Glutamatergic neuron (in vitro differentiated cells): ENCODE measurements at regions not wholly inside any gene's neighbourhood (a gene's known extent, or its start where the extent isn't known, plus 50 kb on each side); places are given as distances from the start of the nearest gene placed in this dataset.

Source experiments
- DNase-seq: peaks from one replicate; pipeline ENCODE4 v3.0.0; 2022
- H3K27ac Mint-ChIP-seq: one replicate; pipeline ENCODE4 v1.8.0; 2020; ENCODE audit warnings: mild to moderate bottlenecking, mixed read lengths, inconsistent platforms; ENCODE audit not compliant: unreplicated experiment
- H3K27me3 Mint-ChIP-seq: one replicate; pipeline ENCODE4 v1.8.0; 2020; ENCODE audit warnings: mild to moderate bottlenecking, moderate library complexity, mixed read lengths, inconsistent platforms; ENCODE audit not compliant: unreplicated experiment
- H3K36me3 Mint-ChIP-seq: one replicate; pipeline ENCODE4 v1.8.0; 2020; ENCODE audit warnings: mild to moderate bottlenecking, mixed read lengths, inconsistent platforms; ENCODE audit not compliant: unreplicated experiment
- H3K4me1 Mint-ChIP-seq: one replicate; pipeline ENCODE4 v1.8.0; 2020; ENCODE audit warnings: mild to moderate bottlenecking, low read depth, mixed read lengths, inconsistent platforms; ENCODE audit not compliant: unreplicated experiment
- H3K4me3 Mint-ChIP-seq: one replicate; pipeline ENCODE4 v1.8.0; 2020; ENCODE audit warnings: mild to moderate bottlenecking, mixed read lengths, inconsistent platforms; ENCODE audit not compliant: unreplicated experiment
- H3K9me3 Mint-ChIP-seq: one replicate; pipeline ENCODE4 v1.8.0; 2020; ENCODE audit warnings: mild to moderate bottlenecking, moderate library complexity, mixed read lengths, inconsistent platforms; ENCODE audit not compliant: unreplicated experiment
- TF ChIP-seq, protein P1 (sequence below): fragments of 200-600 bp; sonication (generic); IDR thresholded peaks from one replicate; pipeline ENCODE4 v1.5.0; 2021; ENCODE audit not compliant: partially characterized antibody, unreplicated experiment

DNA sequence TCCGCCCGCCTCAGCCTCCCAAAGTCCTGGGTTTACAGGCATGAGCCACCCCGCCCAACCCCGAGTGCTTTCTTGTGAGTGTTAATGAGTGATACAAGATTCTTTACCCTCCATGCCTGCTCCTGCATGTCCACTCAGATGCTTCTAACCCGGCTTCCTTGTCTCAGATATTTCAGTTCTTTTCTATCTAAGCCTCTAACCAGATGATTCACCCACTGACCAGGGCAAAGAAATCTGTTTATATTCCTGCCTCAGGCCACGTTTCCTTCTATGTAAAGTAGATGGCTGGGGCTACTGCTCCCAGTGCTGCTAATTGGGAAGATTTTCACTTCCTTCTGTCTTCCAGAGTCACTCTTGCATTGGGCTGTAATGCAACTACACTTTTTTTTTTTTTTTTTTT, 395.1 kb upstream of the ANKRD30A start:
- peaks cover 4% of the 10 kb centered on the region for H3K27me3 Mint-ChIP-seq

GRCh38 chr10:36728626-36729025, 396.8 kb upstream of the ANKRD30A start:
- H3K4me3 Mint-ChIP-seq, result no peak overlapping the region
- peaks cover 19% of the 10 kb centered on the region for H3K4me1 Mint-ChIP-seq
- peaks cover 12% of the 10 kb centered on the region for H3K9me3 Mint-ChIP-seq
- no peak for DNase-seq
- peak overlapping the region; percentile 50 for H3K27ac Mint-ChIP-seq
- peaks cover 5% of the 10 kb centered on the region for H3K36me3 Mint-ChIP-seq
- TF ChIP-seq, protein P1, sequence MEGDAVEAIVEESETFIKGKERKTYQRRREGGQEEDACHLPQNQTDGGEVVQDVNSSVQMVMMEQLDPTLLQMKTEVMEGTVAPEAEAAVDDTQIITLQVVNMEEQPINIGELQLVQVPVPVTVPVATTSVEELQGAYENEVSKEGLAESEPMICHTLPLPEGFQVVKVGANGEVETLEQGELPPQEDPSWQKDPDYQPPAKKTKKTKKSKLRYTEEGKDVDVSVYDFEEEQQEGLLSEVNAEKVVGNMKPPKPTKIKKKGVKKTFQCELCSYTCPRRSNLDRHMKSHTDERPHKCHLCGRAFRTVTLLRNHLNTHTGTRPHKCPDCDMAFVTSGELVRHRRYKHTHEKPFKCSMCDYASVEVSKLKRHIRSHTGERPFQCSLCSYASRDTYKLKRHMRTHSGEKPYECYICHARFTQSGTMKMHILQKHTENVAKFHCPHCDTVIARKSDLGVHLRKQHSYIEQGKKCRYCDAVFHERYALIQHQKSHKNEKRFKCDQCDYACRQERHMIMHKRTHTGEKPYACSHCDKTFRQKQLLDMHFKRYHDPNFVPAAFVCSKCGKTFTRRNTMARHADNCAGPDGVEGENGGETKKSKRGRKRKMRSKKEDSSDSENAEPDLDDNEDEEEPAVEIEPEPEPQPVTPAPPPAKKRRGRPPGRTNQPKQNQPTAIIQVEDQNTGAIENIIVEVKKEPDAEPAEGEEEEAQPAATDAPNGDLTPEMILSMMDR, result no peak
- peaks cover 6% of the 10 kb centered on the region for H3K27me3 Mint-ChIP-seq

More for the DNA sequence above, 395.1 kb upstream of the ANKRD30A start:
- Mint-ChIP-seq H3K36me3 (peaks cover 5% of the 10 kb centered on the region), H3K9me3 (peaks cover 9% of the 10 kb centered on the region), H3K4me3 (no peak overlapping the region), H3K27ac (no peak overlapping the region), H3K4me1 (peaks cover 16% of the 10 kb centered on the region)
- no peak for DNase-seq
- TF ChIP-seq, protein P1, result no peak

DNA sequence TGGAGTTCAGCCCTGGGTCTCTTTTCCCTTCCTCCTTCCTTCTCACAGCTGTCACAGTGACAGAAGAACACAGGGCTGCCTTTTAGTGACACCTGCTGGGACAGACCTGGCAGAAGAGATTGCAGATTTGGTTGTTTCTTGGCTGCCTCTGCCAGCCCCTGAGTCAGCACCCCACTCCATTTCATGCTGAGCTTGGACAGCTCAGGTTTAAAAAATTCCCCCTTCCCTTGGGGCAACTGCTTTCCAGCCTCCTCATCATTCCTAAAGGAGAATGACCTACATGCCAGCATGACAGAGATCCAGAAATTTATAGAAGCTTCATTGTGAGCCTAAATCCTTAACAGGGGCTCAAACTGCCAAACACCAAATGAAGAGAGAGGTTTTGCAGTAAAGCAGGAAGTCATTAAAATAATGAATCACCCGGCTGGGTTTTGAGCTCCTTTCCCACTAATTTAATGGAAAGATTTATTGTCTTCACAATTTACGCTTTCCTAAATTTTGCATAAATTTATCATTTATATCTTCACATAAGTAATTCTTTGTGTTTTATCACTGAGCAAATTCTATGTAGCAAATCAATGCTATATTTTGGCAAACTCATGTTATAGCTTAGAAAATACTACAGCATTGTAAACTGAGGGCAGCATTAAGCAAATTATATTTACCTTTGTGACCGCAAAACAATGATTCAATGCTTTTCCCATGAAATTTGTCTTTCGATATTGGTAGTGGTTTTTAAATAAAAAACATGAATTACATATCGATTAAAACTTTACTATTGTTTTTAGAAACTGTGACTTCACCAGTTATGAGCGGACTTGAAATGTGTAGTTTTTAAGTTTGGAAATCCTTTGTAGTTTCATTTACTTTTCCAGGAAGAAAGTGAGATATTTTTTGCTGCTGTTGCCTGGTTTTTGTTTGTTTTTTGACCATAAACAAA, 399.5 kb upstream of the ANKRD30A start:
- peaks cover under 1% of the 10 kb centered on the region for H3K36me3 Mint-ChIP-seq
- peaks cover 12% of the 10 kb centered on the region for H3K9me3 Mint-ChIP-seq
- peaks cover 6% of the 10 kb centered on the region for H3K27me3 Mint-ChIP-seq
- H3K4me3 Mint-ChIP-seq, result peak overlapping the region; percentile 72
- H3K27ac Mint-ChIP-seq, result peak overlapping the region; percentile 93
- H3K4me1 Mint-ChIP-seq, result peaks cover 19% of the 10 kb centered on the region
- TF ChIP-seq, protein P1, result peak; percentile 12
- peak; percentile 53 for DNase-seq

DNA sequence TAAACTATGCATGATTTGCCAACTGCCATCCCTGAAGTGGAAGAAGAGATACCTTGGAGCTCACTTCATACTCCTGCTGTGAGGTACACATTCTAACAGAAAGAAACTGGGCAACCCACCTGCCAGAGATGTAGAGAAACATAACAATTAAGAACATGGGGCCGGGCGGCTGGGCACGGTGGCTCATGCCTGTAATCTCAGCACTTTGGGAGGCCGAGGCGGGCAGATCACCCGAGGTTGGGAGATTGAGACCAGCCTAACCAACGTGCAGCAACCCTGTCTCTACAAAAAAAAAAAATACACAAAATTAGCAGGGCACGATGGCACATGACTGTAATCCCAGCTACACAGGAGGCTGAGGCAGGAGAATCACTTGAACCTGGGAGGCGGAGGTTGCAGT, 402.6 kb upstream of the ANKRD30A start:
- TF ChIP-seq, protein P1, result no peak
- H3K27ac Mint-ChIP-seq, result no peak overlapping the region
- no peaks in the 10 kb centered on the region for H3K36me3 Mint-ChIP-seq
- DNase-seq, result no peak
- peaks cover 7% of the 10 kb centered on the region for H3K4me1 Mint-ChIP-seq
- no peak overlapping the region for H3K4me3 Mint-ChIP-seq
- peaks cover 8% of the 10 kb centered on the region for H3K9me3 Mint-ChIP-seq
- peaks cover 6% of the 10 kb centered on the region for H3K27me3 Mint-ChIP-seq

DNA sequence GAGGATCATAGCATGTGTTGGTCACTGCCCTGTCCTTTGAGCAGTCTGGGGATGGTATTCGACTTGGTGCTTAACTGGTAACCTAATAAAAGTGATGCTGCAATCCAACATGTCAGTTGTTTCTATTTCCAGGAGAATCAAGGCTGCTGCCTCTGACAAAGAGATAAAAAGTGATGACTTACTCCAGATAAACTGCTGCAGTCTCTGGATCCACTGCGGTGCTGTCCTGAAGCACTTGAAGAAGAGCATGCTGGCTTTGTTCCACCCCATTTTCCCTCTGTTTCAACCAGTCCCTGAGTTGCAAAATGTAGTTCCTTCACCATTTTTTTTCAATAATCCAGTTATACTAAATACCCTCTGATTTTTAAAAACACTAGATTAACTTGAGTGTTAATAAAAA, 403.5 kb upstream of the ANKRD30A start:
- Mint-ChIP-seq H3K4me3 (no peak overlapping the region), H3K36me3 (no peaks in the 10 kb centered on the region), H3K9me3 (peaks cover 8% of the 10 kb centered on the region), H3K27ac (no peak overlapping the region), H3K27me3 (peaks cover 6% of the 10 kb centered on the region), H3K4me1 (peaks cover 7% of the 10 kb centered on the region)
- DNase-seq, result no peak
- TF ChIP-seq, protein P1, result no peak
